CD14-positive monocyte (primary cell): ENCODE measurements at regions not wholly inside any gene's neighbourhood (a gene's known extent, or its start where the extent isn't known, plus 50 kb on each side); places are given as distances from the start of the nearest gene placed in this dataset.

Experiments
- DNase-seq, 3 donors: peaks; one replicate each; pipeline ENCODE4 v3.0.0-alpha.2; 2011 to 2022
- H2AFZ ChIP-seq: 2 replicates; pipeline ENCODE4 v1.6.0; 2012; ENCODE audit warnings: mild to moderate bottlenecking, low read depth, low read length, inconsistent platforms; ENCODE audit not compliant: insufficient read depth, poor library complexity, severe bottlenecking
- H3K27ac ChIP-seq, 2 donors: 1 replicate in 1 of 2; 2 replicates in 1 of 2; pipeline ENCODE4 v1.5.1; 2012 to 2013; ENCODE audit warnings: low read length in 2 of 2, control low read depth in 1 of 2, inconsistent platforms in 1 of 2, low read depth in 1 of 2, mild to moderate bottlenecking in 1 of 2
- H3K27me3 ChIP-seq, 2 donors: one replicate each; pipeline versions ENCODE4 v1.6.0 to v1.6.1; 2011 to 2013; ENCODE audit warnings: low read length in 2 of 2; ENCODE audit not compliant: control insufficient read depth in 2 of 2, insufficient read depth in 2 of 2
- H3K36me3 ChIP-seq, 2 donors: replicated peaks in 1 of 2; 1 replicate in 1 of 2; 2 replicates in 1 of 2; pipeline versions ENCODE4 v1.5.1 to v1.6.1; 2012 to 2013; ENCODE audit warnings: low read length in 2 of 2, control low read depth in 1 of 2, inconsistent platforms in 1 of 2, mild to moderate bottlenecking in 1 of 2; ENCODE audit not compliant: insufficient read depth in 2 of 2, control insufficient read depth in 1 of 2
- H3K4me1 ChIP-seq, 2 donors: 1 replicate in 1 of 2; 2 replicates in 1 of 2; pipeline versions ENCODE4 v1.5.1 to v1.6.1; 2012 to 2013; ENCODE audit warnings: low read length in 2 of 2, control low read depth in 1 of 2, inconsistent platforms in 1 of 2, mild to moderate bottlenecking in 1 of 2, moderate library complexity in 1 of 2; ENCODE audit not compliant: insufficient read depth in 2 of 2, control insufficient read depth in 1 of 2
- H3K4me2 ChIP-seq: replicated peaks from 2 replicates; pipeline ENCODE3; 2012; ENCODE audit warnings: low read length, moderate library complexity, mild to moderate bottlenecking; ENCODE audit not compliant: poor library complexity, severe bottlenecking; ENCODE audit errors: extremely low read depth
- H3K4me3 ChIP-seq, 3 experiments: fragments of 200-600 bp in 1 of 3; sonication (generic) in 1 of 3; replicated peaks in 1 of 3; 1 replicate in 2 of 3; 2 replicates in 1 of 3; pipeline ENCODE4 v1.5.1; 2011 to 2013; ENCODE audit warnings: low read length in 3 of 3, mild to moderate bottlenecking in 3 of 3, control low read depth in 2 of 3, low read depth in 2 of 3, inconsistent platforms in 1 of 3, moderate library complexity in 1 of 3
- H3K79me2 ChIP-seq: 2 replicates; pipeline ENCODE4 v1.6.0; 2012; ENCODE audit warnings: mild to moderate bottlenecking, control low read depth, inconsistent platforms, low read length, moderate library complexity; ENCODE audit not compliant: insufficient read depth
- H3K9ac ChIP-seq: 2 replicates; pipeline ENCODE4 v1.6.0; 2017; ENCODE audit warnings: low read length, mild to moderate bottlenecking; ENCODE audit not compliant: insufficient read depth, poor library complexity, severe bottlenecking
- H3K9me3 ChIP-seq, 2 donors: replicated peaks in 1 of 2; 1 replicate in 1 of 2; 2 replicates in 1 of 2; pipeline versions ENCODE4 v1.5.1 to v1.6.1; 2012 to 2013; ENCODE audit warnings: low read length in 2 of 2, control low read depth in 1 of 2; ENCODE audit not compliant: control insufficient read depth in 1 of 2, insufficient read depth in 1 of 2
- H4K20me1 ChIP-seq: 2 replicates; pipeline ENCODE4 v1.6.0; 2012; ENCODE audit warnings: mild to moderate bottlenecking, low read length, control low read depth, moderate library complexity; ENCODE audit not compliant: insufficient read depth
- H3K27ac Mint-ChIP-seq, 7 donors: one replicate each; pipeline ENCODE4 v1.8.0; 2020; ENCODE audit warnings: mild to moderate bottlenecking in 7 of 7, mixed read lengths in 7 of 7, moderate library complexity in 6 of 7, inconsistent platforms in 2 of 7
- H3K27me3 Mint-ChIP-seq, 3 donors: one replicate each; pipeline ENCODE4 v1.8.0; 2021 to 2022; ENCODE audit warnings: low read depth in 3 of 3, mild to moderate bottlenecking in 3 of 3, mixed read lengths in 3 of 3, moderate library complexity in 3 of 3, inconsistent platforms in 1 of 3
- H3K36me3 Mint-ChIP-seq, 2 donors: one replicate each; pipeline ENCODE4 v1.8.0; 2020; ENCODE audit warnings: mixed read lengths in 2 of 2, inconsistent platforms in 1 of 2, mild to moderate bottlenecking in 1 of 2
- H3K4me1 Mint-ChIP-seq: one replicate; pipeline ENCODE4 v1.8.0; 2020; ENCODE audit warnings: mild to moderate bottlenecking, mixed read lengths
- H3K4me3 Mint-ChIP-seq, 2 donors: one replicate each; pipeline ENCODE4 v1.8.0; 2020; ENCODE audit warnings: mild to moderate bottlenecking in 2 of 2, mixed read lengths in 2 of 2, moderate library complexity in 1 of 2
- H3K9me3 Mint-ChIP-seq, 7 donors: one replicate each; pipeline ENCODE4 v1.8.0; 2020 to 2022; ENCODE audit warnings: mixed read lengths in 7 of 7, mild to moderate bottlenecking in 6 of 7, moderate library complexity in 6 of 7, inconsistent platforms in 2 of 7
- CTCF ChIP-seq: fragments of 200-600 bp; IDR thresholded peaks from one replicate; pipeline ENCODE4 v1.8.0; 2022; ENCODE audit warnings: antibody characterized with exemption, mild to moderate bottlenecking
- WGBS: methylation state at CpG from one replicate; pipeline ENCODE4 v1.1.5; 2013; ENCODE audit warnings: missing lambda C conversion rate; ENCODE audit not compliant: insufficient coverage; 5-methylcytosine and 5-hydroxymethylcytosine counted together
- intact Hi-C, 2 donors: fragments of 100-400 bp; cut with micrococcal nuclease; formaldehyde crosslinking; loops; one replicate each; pipeline versions ENCODE4 v1.15.0 to v1.15.1; 2023

GRCh38 chr2:176544557-176544956 lies 275.3 kb downstream of the MTX2 start:
- Histone ChIP-seq H3K27ac (no peak overlapping the region), H3K36me3 (no peaks in the 10 kb centered on the region), H3K27me3 (peaks cover 15% of the 10 kb centered on the region in 2 donors), H3K4me1 (no peaks in the 10 kb centered on the region), H3K9ac (no peak overlapping the region), H2AFZ (no peak overlapping the region), H4K20me1 (no peaks in the 10 kb centered on the region), H3K4me2 (no peak overlapping the region), H3K9me3 (no peaks in the 10 kb centered on the region), H3K79me2 (no peaks in the 10 kb centered on the region), H3K4me3 (no peak overlapping the region)
- no peak for DNase-seq
- Mint-ChIP-seq H3K27ac (no peak overlapping the region), H3K4me1 (no peaks in the 10 kb centered on the region), H3K4me3 (no peak overlapping the region), H3K27me3 (peaks cover 6 to 19% (median 15%) of the 10 kb centered on the region in 3 donors), H3K9me3 (peaks cover 0 to 2% (median 0%) of the 10 kb centered on the region in 7 donors), H3K36me3 (no peaks in the 10 kb centered on the region)
- WGBS, result no CpG with 5 or more reads among the region's 4 CpGs
- TF ChIP-seq CTCF, result no peak
- intact Hi-C loops, result no loop called here

- no peak overlapping the region for H3K27ac ChIP-seq
- no peak overlapping the region for H2AFZ ChIP-seq
- no peak for TF ChIP-seq CTCF
- no peak overlapping the region for H3K4me3 Mint-ChIP-seq
- H3K27ac Mint-ChIP-seq, result no peak overlapping the region
- no peak overlapping the region for H3K4me2 ChIP-seq
- intact Hi-C loops, result no loop called here
- no peak for DNase-seq
- no peaks in the 10 kb centered on the region for H3K9me3 ChIP-seq
- H3K4me1 Mint-ChIP-seq, result no peaks in the 10 kb centered on the region
- H4K20me1 ChIP-seq, result no peaks in the 10 kb centered on the region
- H3K9me3 Mint-ChIP-seq, result peaks cover 0 to 2% (median 0%) of the 10 kb centered on the region in 7 donors
- peaks cover 17 to 19% of the 10 kb centered on the region in 2 donors for H3K27me3 ChIP-seq
- H3K36me3 ChIP-seq, result no peaks in the 10 kb centered on the region
- H3K4me3 ChIP-seq, result no peak overlapping the region
- no peak overlapping the region for H3K9ac ChIP-seq
- no peaks in the 10 kb centered on the region for H3K36me3 Mint-ChIP-seq
- 100% methylated on average over 1 of the region's 4 CpGs for WGBS
- H3K4me1 ChIP-seq, result no peaks in the 10 kb centered on the region
- H3K79me2 ChIP-seq, result no peaks in the 10 kb centered on the region
- peaks cover 6 to 19% (median 13%) of the 10 kb centered on the region in 3 donors for H3K27me3 Mint-ChIP-seq
These were observed 276.0 kb downstream of the MTX2 start for GRCh38 chr2:176544991-176545956.
